C1 segment of cervical spinal cord (tissue), 14 donors: ENCODE measurements at regions not wholly inside any gene's neighbourhood (a gene's known extent, or its start where the extent isn't known, plus 50 kb on each side); places are given as distances from the start of the nearest gene placed in this dataset.

Experiments
- DNase-seq, 14 donors: peaks; one replicate each; lab custom pipeline; 2025; lab: John Stamatoyannopoulos, UW

- DNase-seq, result no peak
Observed at GRCh38 chr2:45275242-45275805, 266.1 kb upstream of the SIX2 start.

DNA sequence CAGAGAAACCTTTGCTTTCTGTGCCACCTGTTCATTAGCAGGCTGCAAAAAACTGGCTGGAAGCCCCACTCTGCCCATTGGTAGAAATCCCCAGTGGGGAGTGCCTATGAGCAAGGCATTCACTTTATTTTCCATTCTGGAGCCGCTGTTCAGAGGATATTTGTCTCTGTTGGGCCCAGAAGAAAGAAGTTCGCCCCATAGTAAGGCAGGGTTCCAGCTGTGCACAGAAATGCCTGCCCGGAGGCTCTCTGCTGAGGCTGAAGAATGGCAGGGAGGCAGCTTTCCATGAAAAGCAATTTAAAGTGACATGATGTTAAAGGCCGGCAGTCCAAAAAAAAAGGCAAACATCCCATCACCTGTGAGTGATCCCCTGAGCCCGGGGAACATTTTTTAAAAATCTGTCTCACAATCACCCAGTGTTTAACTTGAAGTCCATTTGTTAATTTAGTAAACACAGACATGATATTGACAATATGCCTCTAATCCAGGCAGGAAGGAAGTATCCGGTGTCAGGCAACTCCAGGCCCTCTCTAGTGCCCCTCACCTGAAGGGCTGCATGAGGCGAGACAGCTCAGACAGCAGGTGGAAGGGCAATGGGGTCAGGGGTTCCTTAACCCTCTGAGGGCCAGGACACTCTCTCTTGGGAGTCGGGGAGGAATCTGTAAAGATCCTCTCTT, 265.1 kb upstream of the SIX2 start:
- DNase-seq, result peak in 1 of 14 donors; percentile 20

- DNase-seq, result no peak
Observed at GRCh38 chr2:45273412-45274249, 264.4 kb upstream of the SIX2 start.

- no peak for DNase-seq
Observed at GRCh38 chr2:45272549-45273265, 263.5 kb upstream of the SIX2 start.

- no peak for DNase-seq
Observed at GRCh38 chr2:45269149-45269793, 260.0 kb upstream of the SIX2 start.

DNA sequence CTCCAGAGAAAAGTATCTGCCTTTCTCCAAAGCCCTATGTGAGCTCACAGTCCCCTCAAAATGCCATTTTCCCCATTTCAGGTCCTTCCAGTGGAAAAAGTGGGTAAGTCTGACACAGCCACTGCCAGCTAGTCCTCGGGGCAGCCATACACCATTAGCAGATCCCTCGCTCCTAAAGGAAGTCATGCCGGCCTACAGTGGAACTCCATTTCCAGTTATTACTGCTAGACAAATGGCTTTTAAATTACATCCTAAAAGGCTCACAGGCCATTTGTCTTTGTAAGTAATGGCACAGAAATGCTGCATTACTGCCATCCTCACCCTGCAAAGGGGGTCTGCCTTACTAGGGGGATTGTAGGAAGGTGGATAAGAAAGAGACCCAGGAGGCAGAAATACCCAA, 259.4 kb upstream of the SIX2 start:
- DNase-seq, result no peak

DNA sequence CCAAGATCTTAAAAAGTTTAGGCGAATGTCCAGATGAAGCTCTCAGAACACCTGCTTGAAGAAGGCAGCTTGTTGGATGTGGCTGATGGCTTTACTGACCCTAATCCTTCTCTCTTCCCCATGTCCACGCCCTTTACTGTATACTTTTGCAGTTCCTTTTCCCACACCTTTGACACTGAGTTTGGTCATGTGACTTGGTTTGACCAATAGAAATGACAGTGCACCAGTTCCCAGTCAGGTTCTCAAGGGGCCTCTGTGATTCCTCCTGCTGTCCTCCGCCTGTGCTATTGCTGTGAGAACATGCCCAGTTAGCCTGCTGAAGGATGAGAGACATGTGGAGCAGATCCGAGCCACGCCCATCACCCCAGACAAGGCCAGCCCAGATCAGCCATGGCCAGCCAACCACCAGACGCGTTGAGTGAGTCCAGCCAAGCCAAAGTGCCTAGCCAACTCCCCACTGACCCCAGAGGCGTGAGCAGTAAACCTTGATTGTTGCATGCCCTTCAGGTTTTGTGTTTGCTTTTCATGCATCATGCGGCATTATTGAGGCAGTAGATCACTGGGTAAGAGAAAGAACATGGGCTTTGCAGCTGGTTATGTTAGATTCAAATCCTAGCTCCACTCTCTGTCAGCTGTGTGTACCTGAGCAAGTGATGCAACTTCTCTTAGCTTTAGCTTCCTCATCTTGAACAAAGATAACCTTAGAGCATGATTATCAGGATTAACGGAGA, 258.0 kb upstream of the SIX2 start:
- DNase-seq, result no peak

DNA sequence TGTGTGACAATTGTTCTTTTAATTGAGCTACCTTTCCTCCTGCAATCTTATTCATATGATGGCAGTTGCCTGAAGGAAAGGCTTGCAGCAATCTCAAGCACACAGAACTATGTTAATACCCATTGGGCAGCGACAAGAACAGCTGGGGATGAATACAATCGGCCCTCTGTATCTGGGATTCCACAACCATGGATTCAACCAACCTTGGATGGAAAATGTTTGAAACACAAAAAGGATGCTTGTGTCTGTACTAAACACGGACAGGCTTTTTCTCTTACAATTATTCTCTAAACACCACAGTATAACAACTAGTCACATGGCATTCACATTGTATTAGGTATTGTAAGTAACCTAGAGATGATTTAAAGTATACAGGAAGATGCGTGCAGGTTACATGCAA, 256.1 kb upstream of the SIX2 start:
- no peak for DNase-seq

DNA sequence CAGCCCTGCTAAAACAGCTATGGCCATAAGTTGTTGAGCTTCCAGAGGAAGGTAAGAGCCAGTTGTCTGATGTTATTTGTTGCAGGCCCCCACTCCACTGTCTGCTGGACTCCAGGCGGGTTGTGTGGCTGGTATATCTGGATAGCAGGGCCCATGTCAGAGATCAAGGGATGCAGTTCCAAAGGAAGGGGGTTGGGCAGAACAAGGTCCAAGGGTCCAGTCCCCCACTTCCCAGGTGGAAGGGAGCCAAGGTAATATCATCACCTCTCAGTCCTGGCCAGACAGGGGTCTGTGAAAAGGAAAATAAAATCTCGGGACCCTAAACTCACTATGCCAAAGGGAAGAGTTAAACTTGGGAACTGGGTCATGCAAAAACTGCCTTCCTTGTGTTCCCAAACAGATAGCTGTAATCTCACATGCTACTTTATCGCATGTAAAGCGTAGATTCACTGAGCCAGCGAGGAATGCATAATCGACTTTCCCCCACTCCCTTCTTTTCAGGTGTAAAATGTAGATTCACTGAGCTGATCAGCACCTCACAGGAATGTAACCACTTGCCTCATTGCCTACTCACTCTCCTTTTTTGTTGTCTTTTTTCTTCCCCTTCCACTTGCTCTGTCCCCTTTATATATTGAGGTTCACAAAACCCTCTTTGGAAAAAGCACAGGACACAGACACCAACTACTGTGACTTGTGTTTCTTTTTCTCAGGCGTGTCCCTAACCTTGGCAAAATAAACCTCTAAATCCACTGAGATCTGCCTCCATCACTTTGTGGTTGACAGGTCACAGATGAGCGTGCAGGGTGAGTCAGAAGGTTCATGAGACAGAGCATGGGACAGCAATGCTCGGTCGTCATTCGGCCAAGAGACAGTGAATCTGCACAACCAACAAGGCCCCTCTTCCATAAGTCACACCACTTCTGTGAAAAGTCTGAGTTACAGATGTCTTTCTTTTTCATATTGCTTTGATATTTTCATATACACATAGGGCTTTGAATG, 255.3 kb upstream of the SIX2 start:
- no peak for DNase-seq

GRCh38 chr2:45263147-45263546, 253.9 kb upstream of the SIX2 start:
- DNase-seq, result no peak

DNA sequence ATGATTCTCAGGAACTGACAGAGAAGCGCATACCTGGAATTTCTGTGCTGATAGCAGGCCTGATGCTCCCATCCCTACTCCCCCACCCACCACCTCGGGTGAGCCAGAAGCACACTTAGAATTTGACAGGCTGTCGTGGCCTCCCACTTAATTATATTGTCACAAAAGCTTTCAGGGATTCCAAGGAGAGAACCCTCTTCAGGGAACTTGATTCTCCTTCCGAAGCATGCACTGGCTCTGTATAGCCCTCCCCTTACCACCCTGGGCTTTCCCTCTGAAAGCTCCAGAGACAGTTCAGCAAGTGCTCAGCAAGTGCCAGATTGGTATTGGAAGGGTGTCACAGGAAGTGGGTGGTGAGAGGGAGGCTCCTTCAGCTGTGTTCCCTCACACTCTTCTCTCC, 252.5 kb upstream of the SIX2 start:
- no peak for DNase-seq

- DNase-seq, result no peak
Observed at GRCh38 chr2:45260946-45261345, 251.7 kb upstream of the SIX2 start.

DNA sequence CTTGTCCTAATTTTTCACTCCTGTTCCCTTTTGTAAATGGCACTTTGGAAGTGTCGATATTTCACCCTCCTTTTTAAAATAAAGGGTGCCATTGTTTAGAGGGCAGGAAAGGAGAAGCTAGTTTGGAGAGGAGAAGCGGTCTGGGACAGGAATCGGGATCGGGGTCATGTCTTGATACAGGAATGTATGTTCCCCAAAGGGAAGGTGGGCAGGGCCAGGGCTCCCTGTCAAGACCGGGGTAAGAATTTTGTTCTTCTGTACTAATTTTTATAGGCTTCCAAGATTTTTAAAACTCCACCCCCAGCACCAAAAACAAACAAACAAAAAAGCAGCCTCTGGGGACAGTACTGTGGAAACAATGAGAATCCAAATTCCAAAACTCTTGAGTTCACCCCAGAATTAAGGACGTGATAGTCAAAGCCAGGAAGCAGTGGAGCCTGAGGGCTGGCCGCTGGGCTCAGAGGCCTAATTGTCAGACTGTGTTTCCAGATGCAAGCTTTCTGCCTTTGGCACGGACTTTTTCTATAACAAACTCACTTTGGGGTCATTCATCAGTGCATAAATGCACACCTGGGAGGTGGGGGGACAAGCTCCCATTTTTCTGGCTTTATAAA, 250.4 kb upstream of the SIX2 start:
- DNase-seq, result no peak

GRCh38 chr2:45259138-45259537, 249.9 kb upstream of the SIX2 start:
- DNase-seq, result no peak

GRCh38 chr2:45258311-45258710, 249.1 kb upstream of the SIX2 start:
- DNase-seq, result no peak

- no peak for DNase-seq
Observed at GRCh38 chr2:45257820-45258219, 248.6 kb upstream of the SIX2 start.

- no peak for DNase-seq
Observed at GRCh38 chr2:45256867-45257641, 247.8 kb upstream of the SIX2 start.

- DNase-seq, result peak in 6 of 14 donors; percentile 35 to 72 (median 42)
Observed at GRCh38 chr2:45256173-45256866, 247.1 kb upstream of the SIX2 start.
